HCT116 (cell line): ENCODE measurements at regions not wholly inside any gene's neighbourhood (a gene's known extent, or its start where the extent isn't known, plus 50 kb on each side); places are given as distances from the start of the nearest gene placed in this dataset.
"Not testable (repeated sequence)": the region's sequence is repeated elsewhere in the genome, so short reads cannot be mapped to it uniquely, and the experiment has no call there.

Source experiments
- CEBPB ChIP-seq: IDR thresholded peaks from 2 replicates; pipeline ENCODE4 v1.6.1; 2012; ENCODE audit warnings: low read depth
- EZH2phosphoT487 ChIP-seq: fragments of 200-600 bp; IDR thresholded peaks from 2 replicates; pipeline ENCODE4 v1.6.1; 2018; ENCODE audit warnings: antibody characterized with exemption, borderline replicate concordance
- JUND ChIP-seq: IDR thresholded peaks from 2 replicates; pipeline ENCODE4 v1.6.1; 2012
- POLR2A ChIP-seq: IDR thresholded peaks from 2 replicates; pipeline ENCODE4 v1.7.0; 2011; ENCODE audit warnings: borderline replicate concordance; ENCODE audit not compliant: insufficient read depth, insufficient read length; ENCODE audit errors: extremely low read depth
- RAD21 ChIP-seq: IDR thresholded peaks from 2 replicates; pipeline ENCODE4 v1.6.1; 2012; ENCODE audit warnings: low read depth, mild to moderate bottlenecking
- REST ChIP-seq: IDR thresholded peaks from 2 replicates; pipeline ENCODE4 v1.6.1; 2012; ENCODE audit warnings: low read depth
- SRF ChIP-seq: IDR thresholded peaks from 2 replicates; pipeline ENCODE4 v1.6.1; 2012; ENCODE audit warnings: low read depth
- YY1 ChIP-seq: IDR thresholded peaks from 2 replicates; pipeline ENCODE4 v1.6.1; 2011; ENCODE audit warnings: low read length, low read depth, moderate library complexity, mild to moderate bottlenecking; ENCODE audit not compliant: insufficient replicate concordance; ENCODE audit errors: extremely low read depth
- TF ChIP-seq, protein P1 (sequence below), 3 experiments: fragments of 200-600 bp in 1 of 3; sonication (generic) in 1 of 3; IDR thresholded peaks in 2 of 3; conservative IDR thresholded peaks in 1 of 3; 2 replicates each; pipeline ENCODE4 v1.5.1; 2012 to 2017; ENCODE audit warnings: low read depth in 2 of 3, low read length in 2 of 3, antibody characterized with exemption in 1 of 3, borderline replicate concordance in 1 of 3, control low read depth in 1 of 3, mild to moderate bottlenecking in 1 of 3, mixed read lengths in 1 of 3, mixed run types in 1 of 3, moderate library complexity in 1 of 3; ENCODE audit not compliant: insufficient read depth in 1 of 3

GRCh38 chr5:45890441-45891080, 194.4 kb upstream of the HCN1 start:
- TF ChIP-seq, protein P1, sequence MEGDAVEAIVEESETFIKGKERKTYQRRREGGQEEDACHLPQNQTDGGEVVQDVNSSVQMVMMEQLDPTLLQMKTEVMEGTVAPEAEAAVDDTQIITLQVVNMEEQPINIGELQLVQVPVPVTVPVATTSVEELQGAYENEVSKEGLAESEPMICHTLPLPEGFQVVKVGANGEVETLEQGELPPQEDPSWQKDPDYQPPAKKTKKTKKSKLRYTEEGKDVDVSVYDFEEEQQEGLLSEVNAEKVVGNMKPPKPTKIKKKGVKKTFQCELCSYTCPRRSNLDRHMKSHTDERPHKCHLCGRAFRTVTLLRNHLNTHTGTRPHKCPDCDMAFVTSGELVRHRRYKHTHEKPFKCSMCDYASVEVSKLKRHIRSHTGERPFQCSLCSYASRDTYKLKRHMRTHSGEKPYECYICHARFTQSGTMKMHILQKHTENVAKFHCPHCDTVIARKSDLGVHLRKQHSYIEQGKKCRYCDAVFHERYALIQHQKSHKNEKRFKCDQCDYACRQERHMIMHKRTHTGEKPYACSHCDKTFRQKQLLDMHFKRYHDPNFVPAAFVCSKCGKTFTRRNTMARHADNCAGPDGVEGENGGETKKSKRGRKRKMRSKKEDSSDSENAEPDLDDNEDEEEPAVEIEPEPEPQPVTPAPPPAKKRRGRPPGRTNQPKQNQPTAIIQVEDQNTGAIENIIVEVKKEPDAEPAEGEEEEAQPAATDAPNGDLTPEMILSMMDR (IDR thresholded peaks at IDR 0.05 in 2 of 3, conservative IDR thresholded peaks at IDR 0.05 in 1 of 3; ENCODE audit: borderline replicate concordance in 1 of 3, insufficient read depth in 1 of 3, low read depth in 2 of 3, low read length in 2 of 3), result not testable (repeated sequence)
- TF ChIP-seq SRF, RAD21, REST, YY1, POLR2A, CEBPB, EZH2phosphoT487, JUND: not testable (repeated sequence)
